Activated T-cell treated with anti-CD3 and anti-CD28 coated beads, Interleukin-2, amount 50 U/mL, for 72 hours (primary cell): ENCODE measurements at regions not wholly inside any gene's neighbourhood (a gene's known extent, or its start where the extent isn't known, plus 50 kb on each side); places are given as distances from the start of the nearest gene placed in this dataset.

Source experiments
- ATAC-seq, 2 donors: fragments of 150-1000 bp; cut with Tn5 transposase; replicated peaks in 1 of 2; 2 replicates each; pipeline ENCODE4 v1.10.0; 2021; ENCODE audit warnings: moderate library complexity in 2 of 2, mild to moderate bottlenecking in 1 of 2
- DNase-seq, 2 donors: peaks; one replicate each; pipeline ENCODE4 v3.0.0; 2021 to 2022; ENCODE audit warnings: mixed read lengths in 1 of 2
- H3K27ac Mint-ChIP-seq: one replicate; pipeline ENCODE4 v1.8.0; 2022; ENCODE audit warnings: mild to moderate bottlenecking, moderate library complexity, mixed read lengths
- H3K27me3 Mint-ChIP-seq: one replicate; pipeline ENCODE4 v1.8.0; 2022; ENCODE audit warnings: low read depth, mixed read lengths
- H3K36me3 Mint-ChIP-seq, 2 donors: one replicate each; pipeline ENCODE4 v1.8.0; 2022; ENCODE audit warnings: mixed read lengths in 2 of 2, mild to moderate bottlenecking in 1 of 2; ENCODE audit not compliant: insufficient read depth in 2 of 2
- H3K4me1 Mint-ChIP-seq: one replicate; pipeline ENCODE4 v1.8.0; 2022; ENCODE audit warnings: low read depth, mixed read lengths
- H3K4me3 Mint-ChIP-seq, 2 donors: one replicate each; pipeline ENCODE4 v1.8.0; 2022; ENCODE audit warnings: mild to moderate bottlenecking in 2 of 2, mixed read lengths in 2 of 2, moderate library complexity in 2 of 2
- H3K9me3 Mint-ChIP-seq, 2 donors: one replicate each; pipeline ENCODE4 v1.8.0; 2022; ENCODE audit warnings: mixed read lengths in 2 of 2

- no peaks in the 10 kb centered on the region for H3K4me1 Mint-ChIP-seq
These were observed 487.4 kb upstream of the ZEB2 start for GRCh38 chr2:145007093-145007959.

GRCh38 chr2:145002624-145003023 is 482.7 kb upstream of the ZEB2 start:
- no peaks in the 10 kb centered on the region for H3K36me3 Mint-ChIP-seq
- no peaks in the 10 kb centered on the region for H3K27me3 Mint-ChIP-seq
- H3K4me3 Mint-ChIP-seq = no peak overlapping the region
- ATAC-seq = no peak
- H3K9me3 Mint-ChIP-seq = no peaks in the 10 kb centered on the region
- no peaks in the 10 kb centered on the region for H3K4me1 Mint-ChIP-seq
- no peak overlapping the region for H3K27ac Mint-ChIP-seq
- DNase-seq = no peak

More at GRCh38 chr2:145007093-145007959, 487.4 kb upstream of the ZEB2 start:
- no peak overlapping the region for H3K27ac Mint-ChIP-seq
- H3K27me3 Mint-ChIP-seq = no peaks in the 10 kb centered on the region
- ATAC-seq (no peak), DNase-seq (no peak)
- H3K9me3 Mint-ChIP-seq = no peaks in the 10 kb centered on the region
- H3K4me3 Mint-ChIP-seq = no peak overlapping the region
- no peaks in the 10 kb centered on the region for H3K36me3 Mint-ChIP-seq

- no peak for ATAC-seq
- Mint-ChIP-seq H3K9me3 (no peaks in the 10 kb centered on the region), H3K36me3 (no peaks in the 10 kb centered on the region), H3K4me1 (no peaks in the 10 kb centered on the region), H3K27me3 (no peaks in the 10 kb centered on the region), H3K4me3 (no peak overlapping the region), H3K27ac (no peak overlapping the region)
- no peak for DNase-seq
These were observed 480.5 kb upstream of the ZEB2 start for GRCh38 chr2:145000376-145000775.

GRCh38 chr2:144999936-145000335 is 480.0 kb upstream of the ZEB2 start:
- Mint-ChIP-seq H3K27me3 (no peaks in the 10 kb centered on the region), H3K9me3 (no peaks in the 10 kb centered on the region), H3K4me3 (no peak overlapping the region), H3K4me1 (no peaks in the 10 kb centered on the region), H3K27ac (no peak overlapping the region), H3K36me3 (no peaks in the 10 kb centered on the region)
- no peak for DNase-seq
- no peak for ATAC-seq

- ATAC-seq (no peak), DNase-seq (no peak)
- H3K4me3 Mint-ChIP-seq = no peak overlapping the region
- H3K9me3 Mint-ChIP-seq = no peaks in the 10 kb centered on the region
- H3K27ac Mint-ChIP-seq = no peak overlapping the region
- H3K36me3 Mint-ChIP-seq = no peaks in the 10 kb centered on the region
- no peaks in the 10 kb centered on the region for H3K4me1 Mint-ChIP-seq
- no peaks in the 10 kb centered on the region for H3K27me3 Mint-ChIP-seq
These were observed 479.4 kb upstream of the ZEB2 start for GRCh38 chr2:144999071-144999875.

GRCh38 chr2:144998435-144998834 is 478.5 kb upstream of the ZEB2 start:
- Mint-ChIP-seq H3K27ac (no peak overlapping the region), H3K9me3 (no peaks in the 10 kb centered on the region), H3K4me1 (no peaks in the 10 kb centered on the region), H3K36me3 (no peaks in the 10 kb centered on the region), H3K4me3 (no peak overlapping the region), H3K27me3 (no peaks in the 10 kb centered on the region)
- ATAC-seq (no peak), DNase-seq (no peak)

GRCh38 chr2:144996225-144996795 is 476.4 kb upstream of the ZEB2 start:
- H3K4me3 Mint-ChIP-seq = no peak overlapping the region
- H3K27ac Mint-ChIP-seq = no peak overlapping the region
- ATAC-seq (no peak), DNase-seq (no peak)
- no peaks in the 10 kb centered on the region for H3K9me3 Mint-ChIP-seq
- no peaks in the 10 kb centered on the region for H3K36me3 Mint-ChIP-seq
- no peaks in the 10 kb centered on the region for H3K27me3 Mint-ChIP-seq
- no peaks in the 10 kb centered on the region for H3K4me1 Mint-ChIP-seq

GRCh38 chr2:144995482-144995881 is 475.6 kb upstream of the ZEB2 start:
- Mint-ChIP-seq H3K9me3 (no peaks in the 10 kb centered on the region), H3K36me3 (no peaks in the 10 kb centered on the region), H3K4me1 (no peaks in the 10 kb centered on the region), H3K27ac (no peak overlapping the region), H3K4me3 (no peak overlapping the region), H3K27me3 (no peaks in the 10 kb centered on the region)
- no peak for DNase-seq
- no peak for ATAC-seq

- Mint-ChIP-seq H3K4me3 (no peak overlapping the region), H3K4me1 (no peaks in the 10 kb centered on the region), H3K27me3 (peaks cover 4% of the 10 kb centered on the region), H3K27ac (no peak overlapping the region), H3K36me3 (no peaks in the 10 kb centered on the region), H3K9me3 (no peaks in the 10 kb centered on the region)
- DNase-seq = no peak
- ATAC-seq = no peak
These were observed 470.7 kb upstream of the ZEB2 start for GRCh38 chr2:144990661-144991060.

GRCh38 chr2:144989579-144990270 is 469.8 kb upstream of the ZEB2 start:
- no peak overlapping the region for H3K27ac Mint-ChIP-seq
- no peaks in the 10 kb centered on the region for H3K36me3 Mint-ChIP-seq
- no peaks in the 10 kb centered on the region for H3K9me3 Mint-ChIP-seq
- H3K27me3 Mint-ChIP-seq = peaks cover 4% of the 10 kb centered on the region
- DNase-seq (no peak), ATAC-seq (no peak)
- no peak overlapping the region for H3K4me3 Mint-ChIP-seq
- no peaks in the 10 kb centered on the region for H3K4me1 Mint-ChIP-seq

GRCh38 chr2:144988591-144988990 is 468.7 kb upstream of the ZEB2 start:
- DNase-seq = no peak
- Mint-ChIP-seq H3K4me3 (no peak overlapping the region), H3K9me3 (no peaks in the 10 kb centered on the region), H3K4me1 (no peaks in the 10 kb centered on the region), H3K27ac (no peak overlapping the region), H3K36me3 (no peaks in the 10 kb centered on the region), H3K27me3 (peaks cover 4% of the 10 kb centered on the region)
- ATAC-seq = no peak

- DNase-seq (no peak), ATAC-seq (no peak)
- Mint-ChIP-seq H3K9me3 (no peaks in the 10 kb centered on the region), H3K27ac (no peak overlapping the region), H3K36me3 (no peaks in the 10 kb centered on the region), H3K27me3 (peaks cover 4% of the 10 kb centered on the region), H3K4me1 (no peaks in the 10 kb centered on the region), H3K4me3 (no peak overlapping the region)
These were observed 466.8 kb upstream of the ZEB2 start for GRCh38 chr2:144986691-144987090.

GRCh38 chr2:144984038-144984437 is 464.1 kb upstream of the ZEB2 start:
- H3K4me3 Mint-ChIP-seq = no peak overlapping the region
- DNase-seq (no peak), ATAC-seq (no peak)
- peaks cover 0 to 4% of the 10 kb centered on the region in 2 donors for H3K9me3 Mint-ChIP-seq
- H3K4me1 Mint-ChIP-seq = no peaks in the 10 kb centered on the region
- no peak overlapping the region for H3K27ac Mint-ChIP-seq
- H3K36me3 Mint-ChIP-seq = peaks cover 0 to 1% of the 10 kb centered on the region in 2 donors
- peaks cover 4% of the 10 kb centered on the region for H3K27me3 Mint-ChIP-seq
